ENCODE measurements at regions not wholly inside any gene's neighbourhood (a gene's known extent, or its start where the extent isn't known, plus 50 kb on each side); places are given as distances from the start of the nearest gene placed in this dataset.

- intact Hi-C loops (cut with micrococcal nuclease): no loop called here
- H3K9me3 Mint-ChIP-seq: no peaks in the 10 kb centered on the region
- H3K4me1 Mint-ChIP-seq: no peaks in the 10 kb centered on the region
- H3K27ac Mint-ChIP-seq: no peak overlapping the region
- H3K36me3 Mint-ChIP-seq (ENCODE audit: low read depth): no peaks in the 10 kb centered on the region
- H3K4me3 Mint-ChIP-seq: no peak overlapping the region
- H3K27me3 Mint-ChIP-seq: no peaks in the 10 kb centered on the region
- DNase-seq: no peak
Measured at GRCh38 chr10:108597657-108598319, 1325.5 kb downstream of the XPNPEP1 start.

- no peaks in the 10 kb centered on the region for H3K9me3 Mint-ChIP-seq
- H3K27me3 Mint-ChIP-seq: no peaks in the 10 kb centered on the region
- intact Hi-C loops (cut with micrococcal nuclease): no loop called here
- no peaks in the 10 kb centered on the region for H3K36me3 Mint-ChIP-seq (ENCODE audit: low read depth)
- DNase-seq: no peak
- H3K4me3 Mint-ChIP-seq: no peak overlapping the region
- no peaks in the 10 kb centered on the region for H3K4me1 Mint-ChIP-seq
- H3K27ac Mint-ChIP-seq: no peak overlapping the region
Measured at GRCh38 chr10:108597031-108597430, 1326.3 kb downstream of the XPNPEP1 start.

DNA sequence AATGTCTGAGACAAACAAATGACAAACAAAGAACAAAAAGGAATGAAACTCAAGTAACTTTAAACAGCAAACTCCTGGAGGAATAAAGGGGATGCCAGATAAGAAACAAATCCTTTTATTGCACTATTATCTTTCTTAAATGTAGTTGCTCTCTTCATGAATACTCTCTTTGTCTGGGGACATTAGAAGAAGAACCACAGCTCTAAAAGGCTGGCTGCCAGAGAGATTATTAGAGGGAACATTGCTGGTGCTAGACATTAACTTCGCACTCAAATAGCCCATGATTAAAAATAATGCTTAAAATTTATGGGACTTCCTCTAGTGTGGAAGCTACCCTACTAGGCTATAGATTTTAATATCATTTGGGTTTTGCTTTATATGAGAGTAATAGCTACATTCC is 1330.4 kb downstream of the XPNPEP1 start:
- H3K27ac Mint-ChIP-seq: no peak overlapping the region
- H3K27me3 Mint-ChIP-seq: no peaks in the 10 kb centered on the region
- DNase-seq: no peak
- no peaks in the 10 kb centered on the region for H3K4me1 Mint-ChIP-seq
- H3K4me3 Mint-ChIP-seq: no peak overlapping the region
- intact Hi-C loops (cut with micrococcal nuclease): no loop called here
- no peaks in the 10 kb centered on the region for H3K36me3 Mint-ChIP-seq (ENCODE audit: low read depth)
- H3K9me3 Mint-ChIP-seq: peaks cover 7% of the 10 kb centered on the region

- H3K36me3 Mint-ChIP-seq (ENCODE audit: low read depth): no peaks in the 10 kb centered on the region
- H3K9me3 Mint-ChIP-seq: peaks cover 7% of the 10 kb centered on the region
- intact Hi-C loops (cut with micrococcal nuclease): no loop called here
- H3K27me3 Mint-ChIP-seq: no peaks in the 10 kb centered on the region
- no peak for DNase-seq
- no peaks in the 10 kb centered on the region for H3K4me1 Mint-ChIP-seq
- no peak overlapping the region for H3K4me3 Mint-ChIP-seq
- H3K27ac Mint-ChIP-seq: no peak overlapping the region
Measured at GRCh38 chr10:108591417-108591816, 1331.9 kb downstream of the XPNPEP1 start.

DNA sequence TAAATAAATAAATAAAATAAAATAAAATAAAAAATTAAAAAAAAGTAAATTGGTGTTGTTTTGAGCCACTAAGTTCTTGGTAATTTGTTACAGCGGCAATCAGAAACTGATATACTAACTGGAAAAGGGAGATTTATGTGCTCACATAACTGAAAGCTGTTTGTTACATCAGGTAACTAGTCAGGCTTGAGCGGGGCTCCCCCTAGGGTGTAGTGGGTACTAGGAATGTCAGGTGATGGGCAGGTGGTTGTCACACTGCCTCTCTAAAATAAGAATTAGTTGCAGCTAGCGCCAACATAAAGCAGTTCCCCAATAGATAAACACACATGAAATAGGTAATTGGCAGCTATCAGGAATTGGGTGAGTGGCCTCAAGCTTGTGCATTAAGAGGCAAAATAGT is 1336.9 kb downstream of the XPNPEP1 start:
- Mint-ChIP-seq H3K27me3 (no peaks in the 10 kb centered on the region), H3K36me3 (ENCODE audit: low read depth) (no peaks in the 10 kb centered on the region), H3K27ac (no peak overlapping the region), H3K4me1 (no peaks in the 10 kb centered on the region), H3K9me3 (peaks cover 7% of the 10 kb centered on the region), H3K4me3 (no peak overlapping the region)
- intact Hi-C loops (cut with micrococcal nuclease): no loop called here
- DNase-seq: no peak

DNA sequence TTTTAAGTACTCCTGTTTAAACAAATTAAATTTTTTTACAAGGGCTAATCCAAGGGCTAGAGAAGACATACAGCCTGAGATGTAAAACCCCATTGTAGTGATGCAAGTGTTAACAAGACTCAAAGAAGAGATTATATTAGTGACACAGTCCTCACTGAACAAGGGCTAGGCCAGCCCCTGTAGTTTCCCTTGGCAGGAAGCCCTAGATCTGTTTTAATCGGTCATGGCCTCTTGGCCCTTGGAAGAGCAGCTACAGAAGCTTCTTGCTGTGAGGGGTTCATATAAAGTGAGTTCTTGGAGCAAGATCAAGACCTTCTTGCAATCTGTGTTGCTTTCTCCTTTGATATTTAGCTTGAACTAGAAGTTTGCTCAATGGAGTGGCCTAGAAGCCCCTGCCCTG is 1339.4 kb downstream of the XPNPEP1 start:
- H3K27ac Mint-ChIP-seq: no peak overlapping the region
- no peaks in the 10 kb centered on the region for H3K36me3 Mint-ChIP-seq (ENCODE audit: low read depth)
- H3K4me1 Mint-ChIP-seq: no peaks in the 10 kb centered on the region
- DNase-seq: no peak
- H3K9me3 Mint-ChIP-seq: peaks cover 7% of the 10 kb centered on the region
- H3K4me3 Mint-ChIP-seq: no peak overlapping the region
- no peaks in the 10 kb centered on the region for H3K27me3 Mint-ChIP-seq
- intact Hi-C loops (cut with micrococcal nuclease): no loop called here

- no peaks in the 10 kb centered on the region for H3K36me3 Mint-ChIP-seq (ENCODE audit: low read depth)
- no peaks in the 10 kb centered on the region for H3K27me3 Mint-ChIP-seq
- H3K4me3 Mint-ChIP-seq: no peak overlapping the region
- intact Hi-C loops (cut with micrococcal nuclease): no loop called here
- no peaks in the 10 kb centered on the region for H3K4me1 Mint-ChIP-seq
- H3K9me3 Mint-ChIP-seq: no peaks in the 10 kb centered on the region
- H3K27ac Mint-ChIP-seq: no peak overlapping the region
- no peak for DNase-seq
Measured at GRCh38 chr10:108582888-108583287, 1340.4 kb downstream of the XPNPEP1 start.

DNA sequence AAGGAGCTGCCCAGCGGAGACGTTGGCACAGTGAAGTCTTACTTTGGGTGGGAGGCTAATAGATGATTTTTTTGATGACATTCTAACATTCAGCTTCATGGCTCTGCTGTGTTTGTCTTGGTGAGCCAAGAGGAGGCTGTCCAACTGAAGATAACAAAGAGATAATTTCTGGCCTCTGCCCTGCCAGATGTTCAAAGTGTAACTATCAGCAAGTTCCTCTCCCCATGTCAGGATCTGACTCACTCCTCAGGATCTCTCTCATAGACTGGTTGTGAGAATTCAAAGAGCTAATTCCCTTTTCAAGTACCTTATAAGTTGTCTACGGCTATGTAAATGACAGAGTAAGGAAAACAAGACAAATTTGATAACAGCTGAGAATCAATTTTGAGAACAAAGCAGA is 1340.9 kb downstream of the XPNPEP1 start:
- no peak overlapping the region for H3K4me3 Mint-ChIP-seq
- intact Hi-C loops (cut with micrococcal nuclease): no loop called here
- H3K9me3 Mint-ChIP-seq: no peaks in the 10 kb centered on the region
- H3K27me3 Mint-ChIP-seq: no peaks in the 10 kb centered on the region
- no peak overlapping the region for H3K27ac Mint-ChIP-seq
- no peaks in the 10 kb centered on the region for H3K36me3 Mint-ChIP-seq (ENCODE audit: low read depth)
- no peak for DNase-seq
- H3K4me1 Mint-ChIP-seq: no peaks in the 10 kb centered on the region

GRCh38 chr10:108578258-108578657 is 1345.1 kb downstream of the XPNPEP1 start:
- Mint-ChIP-seq H3K4me3 (no peak overlapping the region), H3K4me1 (no peaks in the 10 kb centered on the region), H3K36me3 (ENCODE audit: low read depth) (no peaks in the 10 kb centered on the region), H3K27ac (no peak overlapping the region), H3K9me3 (no peaks in the 10 kb centered on the region), H3K27me3 (no peaks in the 10 kb centered on the region)
- intact Hi-C loops (cut with micrococcal nuclease): no loop called here
- DNase-seq: no peak

DNA sequence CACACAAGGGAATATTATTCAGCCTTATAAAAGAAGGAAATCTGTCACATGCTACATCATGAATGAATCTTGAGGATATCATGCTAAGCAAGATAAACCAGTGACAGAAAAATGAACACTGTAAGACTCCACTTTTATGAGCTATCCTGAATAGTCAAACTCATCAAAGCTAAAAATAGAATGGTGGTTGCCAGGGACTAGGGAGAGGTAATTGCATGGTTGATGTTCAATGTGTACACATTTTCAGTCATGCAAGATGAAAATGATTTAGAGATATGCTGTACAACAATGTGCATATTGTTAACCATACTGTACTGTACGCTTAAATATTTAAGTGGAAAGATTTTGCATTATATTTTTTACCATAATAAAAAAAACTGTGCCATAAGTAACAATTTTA is 1349.1 kb downstream of the XPNPEP1 start:
- Mint-ChIP-seq H3K4me1 (no peaks in the 10 kb centered on the region), H3K27ac (no peak overlapping the region), H3K9me3 (no peaks in the 10 kb centered on the region), H3K4me3 (no peak overlapping the region), H3K36me3 (ENCODE audit: low read depth) (no peaks in the 10 kb centered on the region), H3K27me3 (no peaks in the 10 kb centered on the region)
- intact Hi-C loops (cut with micrococcal nuclease): no loop called here
- DNase-seq: no peak

GRCh38 chr10:108568824-108569223 is 1354.5 kb downstream of the XPNPEP1 start:
- Mint-ChIP-seq H3K27ac (no peak overlapping the region), H3K27me3 (no peaks in the 10 kb centered on the region), H3K9me3 (no peaks in the 10 kb centered on the region), H3K4me3 (no peak overlapping the region), H3K36me3 (ENCODE audit: low read depth) (no peaks in the 10 kb centered on the region), H3K4me1 (no peaks in the 10 kb centered on the region)
- DNase-seq: no peak
- intact Hi-C loops (cut with micrococcal nuclease): no loop called here

DNA sequence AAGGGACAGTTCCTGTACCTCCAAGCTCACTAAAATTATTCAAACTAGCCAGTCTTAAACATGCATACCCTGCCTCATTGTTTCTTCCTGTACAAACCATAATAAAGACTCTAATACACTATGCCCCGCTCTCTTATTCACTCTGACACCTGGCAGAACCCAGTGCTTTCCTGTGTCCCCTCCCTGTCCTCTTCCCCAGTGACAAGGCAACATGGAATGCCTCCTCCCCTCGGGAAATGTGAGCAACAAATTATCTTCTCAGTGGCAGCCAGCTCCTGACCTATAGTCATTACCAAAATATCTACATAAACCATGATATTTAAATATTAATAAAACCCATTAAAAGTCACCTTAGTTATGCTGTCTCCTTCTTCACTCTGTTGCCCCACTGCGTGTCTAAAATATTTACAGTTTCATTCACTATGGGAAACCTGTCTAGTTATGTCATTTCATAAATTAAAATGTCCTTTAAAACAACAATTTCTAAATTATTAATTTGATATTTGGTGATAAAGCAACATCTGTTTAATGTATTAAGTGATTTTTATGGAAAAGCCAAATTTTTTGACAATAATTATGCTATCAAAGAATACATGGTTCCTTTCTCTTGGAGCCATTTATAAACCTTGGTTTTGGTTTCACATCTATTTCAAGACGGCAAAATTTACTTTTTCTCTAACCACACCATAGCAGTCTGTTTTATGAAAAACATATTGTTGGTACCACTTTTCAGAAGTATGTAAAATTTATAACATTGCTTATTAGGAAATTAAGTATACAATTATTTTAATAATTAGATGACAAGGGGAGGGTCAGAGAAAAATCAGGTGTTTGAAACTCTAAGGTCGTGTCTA is 1355.2 kb downstream of the XPNPEP1 start:
- H3K27ac Mint-ChIP-seq: no peak overlapping the region
- no peaks in the 10 kb centered on the region for H3K4me1 Mint-ChIP-seq
- H3K4me3 Mint-ChIP-seq: no peak overlapping the region
- H3K27me3 Mint-ChIP-seq: no peaks in the 10 kb centered on the region
- H3K36me3 Mint-ChIP-seq (ENCODE audit: low read depth): no peaks in the 10 kb centered on the region
- H3K9me3 Mint-ChIP-seq: no peaks in the 10 kb centered on the region
- intact Hi-C loops (cut with micrococcal nuclease): no loop called here
- no peak for DNase-seq

DNA sequence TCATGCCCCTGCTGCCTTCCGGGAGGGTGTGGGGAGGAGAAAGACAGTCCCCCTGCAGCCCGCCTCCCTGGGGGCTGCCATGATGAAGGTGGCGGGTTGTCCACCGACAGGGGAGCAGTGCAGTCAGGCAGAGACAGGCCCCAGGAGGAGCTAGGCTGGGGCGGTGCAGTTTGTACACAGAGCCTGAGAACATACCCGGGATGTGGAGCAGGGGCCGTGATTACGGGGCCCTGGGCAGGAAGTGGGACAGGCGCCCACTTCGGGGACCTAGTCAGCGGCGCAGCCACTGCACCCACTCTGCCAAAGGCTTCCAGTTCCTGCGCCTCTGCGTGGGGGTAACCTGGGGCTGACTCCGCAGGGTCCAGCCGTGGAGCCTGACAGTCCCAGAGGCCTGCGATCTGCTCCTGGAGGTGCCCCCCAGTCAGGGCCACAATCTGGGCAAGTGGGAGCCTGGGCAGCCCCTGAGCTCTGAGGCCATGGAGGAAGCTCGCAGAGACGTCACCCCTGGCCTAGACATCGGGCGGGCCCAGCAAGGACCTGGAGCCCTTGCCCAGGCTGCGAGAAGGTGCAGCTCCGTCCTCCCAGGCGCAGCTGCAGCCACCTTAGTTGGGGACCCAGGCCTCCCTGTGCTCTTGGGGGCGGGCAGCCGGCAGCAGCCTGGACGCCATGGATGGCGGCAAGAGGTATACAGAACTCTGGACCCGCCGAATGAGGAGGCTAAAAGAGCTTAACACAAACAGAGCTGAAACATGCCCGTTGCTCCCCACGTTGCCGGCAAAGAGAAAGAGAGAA is 1356.8 kb downstream of the XPNPEP1 start:
- no peak for DNase-seq
- no peaks in the 10 kb centered on the region for H3K27me3 Mint-ChIP-seq
- H3K4me1 Mint-ChIP-seq: no peaks in the 10 kb centered on the region
- no peak overlapping the region for H3K27ac Mint-ChIP-seq
- intact Hi-C loops (cut with micrococcal nuclease): no loop called here
- H3K9me3 Mint-ChIP-seq: no peaks in the 10 kb centered on the region
- no peaks in the 10 kb centered on the region for H3K36me3 Mint-ChIP-seq (ENCODE audit: low read depth)
- no peak overlapping the region for H3K4me3 Mint-ChIP-seq

DNA sequence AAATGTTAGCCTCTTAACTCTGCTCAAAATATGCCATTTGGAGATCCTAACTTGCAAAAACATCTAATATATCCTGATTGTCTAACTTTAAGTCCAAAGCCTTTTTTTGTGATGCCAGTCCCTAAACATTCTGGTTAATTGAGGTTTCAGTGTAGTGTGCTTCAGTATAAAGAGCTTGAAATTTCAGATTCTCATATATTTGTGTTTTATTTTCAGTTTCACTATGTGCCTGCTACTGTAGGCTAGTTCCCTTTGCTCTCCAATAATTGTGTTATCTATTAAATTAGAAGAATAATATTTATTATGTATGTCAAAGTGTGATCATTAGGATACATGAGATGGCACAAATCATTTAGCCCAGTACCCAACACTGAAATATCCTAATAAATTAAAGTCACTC is 1361.2 kb downstream of the XPNPEP1 start:
- Mint-ChIP-seq H3K27ac (no peak overlapping the region), H3K9me3 (no peaks in the 10 kb centered on the region), H3K4me3 (no peak overlapping the region), H3K27me3 (no peaks in the 10 kb centered on the region), H3K36me3 (ENCODE audit: low read depth) (no peaks in the 10 kb centered on the region), H3K4me1 (no peaks in the 10 kb centered on the region)
- no peak for DNase-seq
- intact Hi-C loops (cut with micrococcal nuclease): no loop called here

All from activated CD4-positive, alpha-beta T cell treated with anti-CD3 and anti-CD28 coated beads, Interleukin-2, amount 10 ng/mL, durations not matched to agents 24 days and 14 days (primary cell).